GM11168 (cell line): ENCODE measurements at regions not wholly inside any gene's neighbourhood (a gene's known extent, or its start where the extent isn't known, plus 50 kb on each side); places are given as distances from the start of the nearest gene placed in this dataset.
"Not testable (repeated sequence)": the region's sequence is repeated elsewhere in the genome, so short reads cannot be mapped to it uniquely, and the experiment has no call there.

ENCODE experiments used
- in situ Hi-C: fragments of 300-500 bp; cut with MboI; formaldehyde crosslinking; loops from one replicate; pipeline ENCODE4 v1.12.0; 2022; ENCODE audit warnings: low sequenced_read_pairs; ENCODE audit not compliant: unreplicated experiment

- in situ Hi-C loops = no loop called here
Measured at GRCh38 chr12:58301038-58301729, 359.8 kb downstream of the ATP23 start.

- in situ Hi-C loops = no loop called here
Measured at GRCh38 chr12:58301730-58302122, 360.4 kb downstream of the ATP23 start.

- in situ Hi-C loops = no loop called here
Measured at GRCh38 chr12:58302487-58303011, 361.2 kb downstream of the ATP23 start.

- in situ Hi-C loops = no loop called here
Measured at GRCh38 chr12:58306266-58307000, 365.1 kb downstream of the ATP23 start.

- in situ Hi-C loops = no loop called here
Measured at GRCh38 chr12:58309806-58310205, 368.4 kb downstream of the ATP23 start.

- in situ Hi-C loops = no loop called here
Measured at GRCh38 chr12:58310368-58310767, 369.0 kb downstream of the ATP23 start.

GRCh38 chr12:58310809-58311622 lies 369.6 kb downstream of the ATP23 start:
- in situ Hi-C loops = no loop called here

GRCh38 chr12:58313091-58313855 lies 371.9 kb downstream of the ATP23 start:
- in situ Hi-C loops = no loop called here

- in situ Hi-C loops = no loop called here
Measured at GRCh38 chr12:58314610-58315009, 373.2 kb downstream of the ATP23 start.

- in situ Hi-C loops = no loop called here
Measured at GRCh38 chr12:58316926-58317325, 375.6 kb downstream of the ATP23 start.

GRCh38 chr12:58321414-58321813 lies 380.0 kb downstream of the ATP23 start:
- in situ Hi-C loops = no loop called here

- in situ Hi-C loops = no loop called here
Measured at GRCh38 chr12:58323676-58324075, 382.3 kb downstream of the ATP23 start.

GRCh38 chr12:58325561-58325960 lies 384.2 kb downstream of the ATP23 start:
- in situ Hi-C loops = no loop called here

GRCh38 chr12:58326534-58326933 lies 385.2 kb downstream of the ATP23 start:
- in situ Hi-C loops = no loop called here

GRCh38 chr12:58336581-58337242 lies 395.3 kb downstream of the ATP23 start:
- in situ Hi-C loops = not testable (repeated sequence)

GRCh38 chr12:58337539-58337938 lies 396.2 kb downstream of the ATP23 start:
- in situ Hi-C loops = not testable (repeated sequence)

- in situ Hi-C loops = no loop called here
Measured at GRCh38 chr12:58341791-58342190, 400.4 kb downstream of the ATP23 start.

GRCh38 chr12:58342736-58343135 lies 401.4 kb downstream of the ATP23 start:
- in situ Hi-C loops = no loop called here

- in situ Hi-C loops = no loop called here
Measured at GRCh38 chr12:58346032-58346632, 404.8 kb downstream of the ATP23 start.
